Heart left ventricle (tissue), 16 donors: ENCODE measurements at regions not wholly inside any gene's neighbourhood (a gene's known extent, or its start where the extent isn't known, plus 50 kb on each side); places are given as distances from the start of the nearest gene placed in this dataset.

Source experiments
- ATAC-seq, 4 donors: fragments of 200-7000 bp; cut with Tn5 transposase; one replicate each; pipeline ENCODE4 v1.9.1; 2020 to 2022; ENCODE audit warnings: moderate library complexity in 4 of 4, mild to moderate bottlenecking in 3 of 4, moderate number of reproducible peaks in 1 of 4
- DNase-seq, 5 donors: peaks; one replicate each; pipeline ENCODE4 v3.0.0-alpha.2; 2020
- H3K27ac ChIP-seq, 12 donors: fragments of 200-600 bp; sonication (generic) in 4 of 12; one replicate each; pipeline versions ENCODE4 v1.5.0 to v1.8.0; 2016 to 2022; ENCODE audit warnings: mild to moderate bottlenecking in 2 of 12
- H3K27me3 ChIP-seq, 9 donors: fragments of 200-600 bp; sonication (generic) in 2 of 9; one replicate each; pipeline versions ENCODE4 v1.5.1 to v1.8.0; 2016 to 2022; ENCODE audit warnings: mild to moderate bottlenecking in 3 of 9
- H3K36me3 ChIP-seq, 9 donors: fragments of 200-600 bp; sonication (generic) in 2 of 9; one replicate each; pipeline versions ENCODE4 v1.5.0 to v1.8.0; 2018 to 2022; ENCODE audit warnings: mild to moderate bottlenecking in 2 of 9
- H3K4me1 ChIP-seq, 12 donors: fragments of 200-600 bp; sonication (generic) in 4 of 12; one replicate each; pipeline versions ENCODE4 v1.5.0 to v1.8.0; 2016 to 2022; ENCODE audit warnings: mild to moderate bottlenecking in 3 of 12
- H3K4me3 ChIP-seq, 12 donors: fragments of 200-600 bp; sonication (generic) in 4 of 12; one replicate each; pipeline versions ENCODE4 v1.5.0 to v1.8.0; 2017 to 2022; ENCODE audit warnings: mild to moderate bottlenecking in 9 of 12, moderate library complexity in 4 of 12
- H3K9me3 ChIP-seq, 12 donors: fragments of 200-600 bp; sonication (generic) in 4 of 12; one replicate each; pipeline versions ENCODE4 v1.5.0 to v1.8.0; 2016 to 2022; ENCODE audit warnings: mild to moderate bottlenecking in 1 of 12
- CTCF ChIP-seq, 12 donors: fragments of 200-600 bp; sonication (generic) in 4 of 12; IDR thresholded peaks; one replicate each; pipeline versions ENCODE4 v1.5.0 to v1.8.0; 2018 to 2022; ENCODE audit warnings: antibody characterized with exemption in 12 of 12, mild to moderate bottlenecking in 5 of 12
- POLR2A ChIP-seq, 2 donors: fragments of 450-650 bp; IDR thresholded peaks; one replicate each; pipeline ENCODE4 v1.6.1; 2017; ENCODE audit warnings: antibody characterized with exemption in 2 of 2, mild to moderate bottlenecking in 2 of 2, moderate library complexity in 2 of 2
- WGBS, 4 donors: extraction: QIAGEN DNeasy Blood & Tissue Kit in 2 of 4; methylation state at CpG; one replicate each; pipeline versions ENCODE4 v1.1.5 to v1.1.7; 2013 to 2018; 5-methylcytosine and 5-hydroxymethylcytosine counted together
- intact Hi-C, 10 donors: fragments of 100-400 bp; cut with DNase I; formaldehyde crosslinking; loops; one replicate each; pipeline versions ENCODE4 v1.11.1 to v1.14.2; 2022
- donor health status: ischemic (EF 13 %, LVEDD 7.1; RV severe dilation, severe dysfunction).
- donor health status: healthy with polysubstance abuse.
- donor health status: DM: no; HTN: yes; CAD: no.
- donor health status: DM: no; HTN: no; CAD: no.
- donor health status: ischemic (EF 25% LVEDD 6.9; RV normal size, moderate dysfunction).
- donor health status: ischemic (EF 25% LVEDD 5.7; RV mildly dilated, moderate dysfunction).
- donor health status: healthy.
- donor health status: DM: yes; HTN: yes; CAD: no.
- donor health status: ischemic (EF 35%, LVEDD 5.7; RV mildly dilated, moderate dysfunction).
- donor health status: nonischemic (EF 11% LVEDD 7.7; RV severe dilation, severe dysfunction).
- donor health status: DM: yes; HTN: yes; CAD: no.
- donor health status: PGD.
- donor health status: ischemic (EF 29% LVEDD 5.4; RV normal size, mild dysfunction).
- donor health status: nonischemic (EF 23%, LVEDD 6.1; RV moderate dilation, normal function).

GRCh38 chr21:24716281-24716918 is 890.9 kb downstream of the MRPL39 start:
- no peaks in the 10 kb centered on the region for H3K4me1 ChIP-seq
- DNase-seq (no peak), ATAC-seq (no peak)
- intact Hi-C loops, result no loop called here
- TF ChIP-seq POLR2A (IDR thresholded peaks at IDR 0.05) (no peak), CTCF (IDR thresholded peaks at IDR 0.05) (no peak)
- H3K27ac ChIP-seq, result no peak overlapping the region
- no peaks in the 10 kb centered on the region for H3K36me3 ChIP-seq
- no peaks in the 10 kb centered on the region for H3K27me3 ChIP-seq
- WGBS, 4 donors, result 55 to 61% (median 59%) methylated on average over 3 of the region's 3 CpGs
- H3K4me3 ChIP-seq, result no peak overlapping the region
- no peaks in the 10 kb centered on the region for H3K9me3 ChIP-seq

- intact Hi-C loops, result no loop called here
- Histone ChIP-seq H3K36me3 (no peaks in the 10 kb centered on the region), H3K9me3 (peaks cover 0 to 4% (median 0%) of the 10 kb centered on the region in 12 donors), H3K4me3 (no peak overlapping the region), H3K27ac (no peak overlapping the region), H3K4me1 (no peaks in the 10 kb centered on the region), H3K27me3 (no peaks in the 10 kb centered on the region)
- TF ChIP-seq CTCF (IDR thresholded peaks at IDR 0.05) (no peak), POLR2A (IDR thresholded peaks at IDR 0.05) (no peak)
- WGBS, 4 donors, result 52 to 64% (median 57%) methylated on average over 2 of the region's 2 CpGs
- DNase-seq (no peak), ATAC-seq (no peak)
Measured at GRCh38 chr21:24714646-24715200, 892.6 kb downstream of the MRPL39 start.

GRCh38 chr21:24705201-24705600 is 902.1 kb downstream of the MRPL39 start:
- Histone ChIP-seq H3K27me3 (no peaks in the 10 kb centered on the region), H3K9me3 (peaks cover 0 to 12% (median 0%) of the 10 kb centered on the region in 12 donors), H3K36me3 (no peaks in the 10 kb centered on the region), H3K4me1 (no peaks in the 10 kb centered on the region), H3K4me3 (no peak overlapping the region), H3K27ac (no peak overlapping the region)
- TF ChIP-seq CTCF (IDR thresholded peaks at IDR 0.05) (no peak), POLR2A (IDR thresholded peaks at IDR 0.05) (no peak)
- no peak for DNase-seq
- 54 to 69% (median 64%) methylated on average over 2 of the region's 2 CpGs for WGBS, 4 donors
- intact Hi-C loops, result no loop called here
- ATAC-seq, result no peak

- TF ChIP-seq POLR2A (IDR thresholded peaks at IDR 0.05) (no peak), CTCF (IDR thresholded peaks at IDR 0.05) (no peak)
- ATAC-seq (no peak), DNase-seq (no peak)
- no peaks in the 10 kb centered on the region for H3K36me3 ChIP-seq
- intact Hi-C loops, result no loop called here
- no peak overlapping the region for H3K4me3 ChIP-seq
- H3K27ac ChIP-seq, result no peak overlapping the region
- H3K9me3 ChIP-seq, result no peaks in the 10 kb centered on the region
- 73 to 85% (median 79%) methylated on average over 2 of the region's 2 CpGs for WGBS, 4 donors
- H3K27me3 ChIP-seq, result no peaks in the 10 kb centered on the region
- no peaks in the 10 kb centered on the region for H3K4me1 ChIP-seq
Measured at GRCh38 chr21:24693779-24694178, 913.5 kb downstream of the MRPL39 start.
